SK-N-MC (cell line): ENCODE measurements at regions not wholly inside any gene's neighbourhood (a gene's known extent, or its start where the extent isn't known, plus 50 kb on each side); places are given as distances from the start of the nearest gene placed in this dataset.
"Not testable (repeated sequence)": the region's sequence is repeated elsewhere in the genome, so short reads cannot be mapped to it uniquely, and the experiment has no call there.

ENCODE experiments used
- EZH2 ChIP-seq: fragments of 200-600 bp; sonication (generic); IDR thresholded peaks from one replicate; pipeline ENCODE4 v1.6.1; 2017; ENCODE audit warnings: antibody characterized with exemption
- POLR2AphosphoS5 ChIP-seq: IDR thresholded peaks from 2 replicates; pipeline ENCODE4 v1.6.1; 2012; ENCODE audit warnings: mild to moderate bottlenecking, low read depth, low read length, borderline replicate concordance

GRCh38 chr4:4089716-4090419 is 136.9 kb downstream of the OTOP1 start:
- TF ChIP-seq POLR2AphosphoS5, EZH2: not testable (repeated sequence)
